Trophoblast cell (in vitro differentiated cells and primary cell): ENCODE measurements at regions not wholly inside any gene's neighbourhood (a gene's known extent, or its start where the extent isn't known, plus 50 kb on each side); places are given as distances from the start of the nearest gene placed in this dataset.
A peak's percentile ranks its signal among the peaks of the same experiment; 100 is the strongest.

ENCODE experiments used
- DNase-seq, 2 donors: peaks; one replicate each; pipeline ENCODE4 v3.0.0-alpha.2; 2016
- H2AFZ ChIP-seq: 2 replicates; pipeline ENCODE4 v1.6.1; 2013; ENCODE audit warnings: low read length, moderate library complexity, mild to moderate bottlenecking; ENCODE audit not compliant: insufficient read depth, poor library complexity
- H2AK5ac ChIP-seq: 2 replicates; pipeline ENCODE4 v1.6.1; 2013; ENCODE audit warnings: mild to moderate bottlenecking, low read length
- H2BK120ac ChIP-seq: 2 replicates; pipeline ENCODE4 v1.6.1; 2013; ENCODE audit warnings: low read length, mild to moderate bottlenecking, moderate library complexity; ENCODE audit not compliant: insufficient read depth, poor library complexity
- H2BK12ac ChIP-seq: 2 replicates; pipeline ENCODE4 v1.6.1; 2013; ENCODE audit warnings: mild to moderate bottlenecking, low read length, moderate library complexity
- H2BK5ac ChIP-seq: 2 replicates; pipeline ENCODE4 v1.6.1; 2013; ENCODE audit warnings: low read length, low read depth, moderate library complexity, mild to moderate bottlenecking; ENCODE audit not compliant: poor library complexity
- H3K14ac ChIP-seq: 2 replicates; pipeline ENCODE4 v1.6.1; 2013; ENCODE audit warnings: mild to moderate bottlenecking, low read length
- H3K18ac ChIP-seq: 2 replicates; pipeline ENCODE4 v1.6.1; 2013; ENCODE audit warnings: mild to moderate bottlenecking, low read length
- H3K23ac ChIP-seq: 2 replicates; pipeline ENCODE4 v1.6.1; 2013; ENCODE audit warnings: low read length
- H3K27ac ChIP-seq: 2 replicates; pipeline ENCODE4 v1.5.1; 2013; ENCODE audit warnings: low read depth, mild to moderate bottlenecking, inconsistent platforms, low read length, moderate library complexity
- H3K27me3 ChIP-seq: 2 replicates; pipeline ENCODE4 v1.6.1; 2013; ENCODE audit warnings: inconsistent platforms, mild to moderate bottlenecking, low read length, moderate library complexity; ENCODE audit not compliant: insufficient read depth
- H3K36me3 ChIP-seq, 2 experiments: 1 replicate in 1 of 2; 2 replicates in 1 of 2; pipeline ENCODE4 v1.6.1; 2013; ENCODE audit warnings: low read length in 2 of 2, mild to moderate bottlenecking in 2 of 2, moderate library complexity in 1 of 2; ENCODE audit not compliant: insufficient read depth in 2 of 2, control insufficient read depth in 1 of 2
- H3K4ac ChIP-seq: 2 replicates; pipeline ENCODE4 v1.6.1; 2013; ENCODE audit warnings: low read depth, mild to moderate bottlenecking, low read length, moderate library complexity
- H3K4me1 ChIP-seq, 2 experiments: 1 replicate in 1 of 2; 2 replicates in 1 of 2; pipeline ENCODE4 v1.6.1; 2013; ENCODE audit warnings: low read length in 2 of 2, mild to moderate bottlenecking in 2 of 2, moderate library complexity in 1 of 2; ENCODE audit not compliant: insufficient read depth in 2 of 2, control insufficient read depth in 1 of 2
- H3K4me2 ChIP-seq: 2 replicates; pipeline ENCODE4 v1.6.1; 2013; ENCODE audit warnings: inconsistent platforms, mild to moderate bottlenecking, low read length, moderate library complexity
- H3K4me3 ChIP-seq: 2 replicates; pipeline ENCODE4 v1.5.1; 2013; ENCODE audit warnings: mild to moderate bottlenecking, low read depth, low read length, inconsistent platforms
- H3K79me1 ChIP-seq: one replicate; pipeline ENCODE4 v1.6.1; 2013; ENCODE audit warnings: low read length
- H3K79me2 ChIP-seq: 2 replicates; pipeline ENCODE4 v1.6.1; 2013; ENCODE audit warnings: low read length, mild to moderate bottlenecking; ENCODE audit not compliant: control insufficient read depth, insufficient read depth, poor library complexity
- H3K9ac ChIP-seq: 2 replicates; pipeline ENCODE4 v1.6.1; 2013; ENCODE audit warnings: mild to moderate bottlenecking, low read length
- H3K9me3 ChIP-seq: 2 replicates; pipeline ENCODE4 v1.6.1; 2013; ENCODE audit warnings: low read depth, mild to moderate bottlenecking, control low read depth, inconsistent platforms, low read length; ENCODE audit not compliant: insufficient read depth
- H4K12ac ChIP-seq: 2 replicates; pipeline ENCODE4 v1.6.1; 2013; ENCODE audit warnings: low read depth, mild to moderate bottlenecking, low read length, moderate library complexity
- H4K8ac ChIP-seq: 2 replicates; pipeline ENCODE4 v1.6.1; 2013; ENCODE audit warnings: low read depth, mild to moderate bottlenecking, low read length, moderate library complexity
- H4K91ac ChIP-seq: one replicate; pipeline ENCODE4 v1.6.1; 2013; ENCODE audit warnings: low read depth, mild to moderate bottlenecking, low read length, moderate library complexity
- WGBS: extraction: QIAGEN DNeasy Blood & Tissue Kit; methylation state at CpG from one replicate; pipeline ENCODE4 v1.1.7; 2013; ENCODE audit warnings: missing lambda C conversion rate; ENCODE audit not compliant: insufficient read length, insufficient coverage; ENCODE audit errors: extremely low coverage; 5-methylcytosine and 5-hydroxymethylcytosine counted together

DNA sequence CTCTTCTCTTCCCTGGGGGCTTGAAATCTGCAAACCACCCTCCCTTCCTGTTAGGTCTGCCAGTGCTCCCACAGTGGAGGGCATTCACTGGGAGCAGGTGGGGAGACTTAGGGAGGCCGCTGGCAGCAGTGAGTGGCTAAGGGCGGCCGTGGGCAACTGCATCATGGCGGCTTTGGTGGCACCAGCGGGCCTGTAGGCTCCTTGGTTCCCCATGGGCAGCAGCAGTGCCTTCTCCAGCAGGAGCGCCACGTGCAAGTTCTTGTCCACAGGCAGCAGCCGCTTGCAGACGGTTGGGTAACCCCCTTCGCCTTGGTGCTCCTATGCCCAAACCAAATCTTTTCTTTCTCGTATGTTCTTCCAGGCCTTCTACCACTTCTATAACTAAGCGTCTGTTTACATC, 158.2 kb downstream of the SREK1 start:
- Histone ChIP-seq H4K12ac (no peak overlapping the region), H3K36me3 (no peaks in the 10 kb centered on the region), H4K8ac (no peak overlapping the region), H2AK5ac (no peak overlapping the region), H3K4ac (no peak overlapping the region), H3K14ac (no peak overlapping the region), H3K9me3 (no peaks in the 10 kb centered on the region), H2BK12ac (no peak overlapping the region), H2BK120ac (no peak overlapping the region), H3K4me2 (no peak overlapping the region), H3K27ac (no peak overlapping the region), H3K23ac (no peak overlapping the region), H4K91ac (no peak overlapping the region), H3K27me3 (no peaks in the 10 kb centered on the region), H3K79me1 (no peaks in the 10 kb centered on the region), H3K79me2 (no peaks in the 10 kb centered on the region), H3K9ac (no peak overlapping the region), H2AFZ (no peak overlapping the region), H3K18ac (no peak overlapping the region), H2BK5ac (no peak overlapping the region), H3K4me1 (no peaks in the 10 kb centered on the region), H3K4me3 (no peak overlapping the region)
- WGBS = no CpG with 5 or more reads among the region's 12 CpGs
- DNase-seq = no peak

DNA sequence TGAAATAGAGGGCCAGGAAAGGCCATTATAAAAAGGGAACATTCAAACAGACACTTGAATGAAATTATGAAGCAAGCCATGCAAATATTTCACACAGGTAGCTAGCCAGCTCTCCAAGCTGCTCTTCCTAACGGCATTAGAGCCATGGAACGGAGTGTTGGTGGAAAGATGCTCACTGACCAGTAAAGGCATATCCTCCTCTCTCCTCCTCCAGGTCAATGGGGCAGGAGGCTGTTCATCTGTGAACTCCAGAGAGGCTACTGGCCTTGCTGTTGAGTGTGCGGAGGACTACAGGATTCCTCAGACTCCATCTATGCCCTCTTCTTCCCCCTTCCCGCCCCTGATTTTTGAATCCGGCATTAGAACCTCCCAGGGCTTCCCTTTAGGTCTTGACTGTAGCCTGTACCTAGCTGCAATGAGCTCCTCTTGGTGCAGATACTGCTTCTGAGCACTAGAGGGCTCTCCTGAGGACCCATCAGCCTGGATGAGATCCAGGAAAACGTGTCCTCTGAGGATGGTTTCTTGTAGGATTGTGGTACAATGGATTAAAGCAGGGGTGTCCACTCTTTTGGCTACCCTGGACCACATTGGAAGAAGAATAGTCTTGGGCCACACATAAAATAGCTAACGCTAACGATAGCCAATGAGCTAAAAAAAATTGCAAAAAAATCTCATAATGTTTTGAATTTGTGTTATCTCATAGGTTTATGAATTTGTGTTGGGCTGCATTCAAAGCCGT, 162.2 kb downstream of the SREK1 start:
- Histone ChIP-seq H3K18ac (no peak overlapping the region), H3K9ac (no peak overlapping the region), H4K8ac (no peak overlapping the region), H2BK12ac (no peak overlapping the region), H3K4me3 (no peak overlapping the region), H4K91ac (no peak overlapping the region), H3K9me3 (no peaks in the 10 kb centered on the region), H2BK120ac (no peak overlapping the region), H4K12ac (no peak overlapping the region), H3K27me3 (no peaks in the 10 kb centered on the region), H2BK5ac (no peak overlapping the region), H3K23ac (no peak overlapping the region), H3K27ac (no peak overlapping the region), H3K4me1 (no peaks in the 10 kb centered on the region), H3K36me3 (no peaks in the 10 kb centered on the region), H3K4me2 (no peak overlapping the region), H3K79me1 (no peaks in the 10 kb centered on the region), H3K14ac (no peak overlapping the region), H2AK5ac (no peak overlapping the region), H3K4ac (no peak overlapping the region), H2AFZ (no peak overlapping the region), H3K79me2 (no peaks in the 10 kb centered on the region)
- WGBS = no CpG with 5 or more reads among the region's 9 CpGs
- peak; percentile 54 to 85 for DNase-seq

DNA sequence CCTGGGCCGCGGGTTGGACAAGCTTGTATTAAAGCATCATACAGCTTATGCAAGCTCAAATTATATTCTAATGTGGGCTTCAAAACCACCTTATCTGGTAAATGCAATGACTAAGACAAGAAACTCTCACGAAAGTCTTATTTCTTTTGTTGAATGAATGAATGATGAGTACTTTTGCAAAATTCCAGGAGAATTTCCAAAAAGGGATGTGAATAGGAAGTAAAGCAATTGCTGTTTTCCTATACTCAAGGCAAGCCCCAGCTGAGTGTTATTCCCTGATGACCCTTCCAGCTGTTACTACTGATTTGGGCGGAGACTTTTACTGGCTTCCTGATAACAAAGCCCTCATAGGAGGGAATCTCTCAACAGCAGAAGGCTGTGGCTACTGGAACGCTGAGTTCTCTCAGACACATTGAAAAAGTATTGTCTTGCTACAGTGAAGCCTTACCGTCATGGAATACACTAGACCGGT, 162.8 kb downstream of the SREK1 start:
- no peak overlapping the region for H2BK120ac ChIP-seq
- no peak overlapping the region for H2AFZ ChIP-seq
- no peak overlapping the region for H3K14ac ChIP-seq
- H3K27ac ChIP-seq = no peak overlapping the region
- H2AK5ac ChIP-seq = no peak overlapping the region
- no peaks in the 10 kb centered on the region for H3K36me3 ChIP-seq
- no peak overlapping the region for H3K4ac ChIP-seq
- H3K4me1 ChIP-seq = no peaks in the 10 kb centered on the region
- WGBS = no CpG with 5 or more reads among the region's 7 CpGs
- no peak overlapping the region for H3K4me2 ChIP-seq
- no peak overlapping the region for H2BK5ac ChIP-seq
- H4K12ac ChIP-seq = no peak overlapping the region
- H3K9me3 ChIP-seq = no peaks in the 10 kb centered on the region
- no peaks in the 10 kb centered on the region for H3K79me1 ChIP-seq
- H3K4me3 ChIP-seq = no peak overlapping the region
- no peaks in the 10 kb centered on the region for H3K27me3 ChIP-seq
- H3K9ac ChIP-seq = no peak overlapping the region
- H2BK12ac ChIP-seq = no peak overlapping the region
- no peak overlapping the region for H3K18ac ChIP-seq
- H3K79me2 ChIP-seq = no peaks in the 10 kb centered on the region
- no peak overlapping the region for H4K8ac ChIP-seq
- peak in 1 of 2 donors; percentile 2 for DNase-seq
- no peak overlapping the region for H4K91ac ChIP-seq
- H3K23ac ChIP-seq = no peak overlapping the region

DNA sequence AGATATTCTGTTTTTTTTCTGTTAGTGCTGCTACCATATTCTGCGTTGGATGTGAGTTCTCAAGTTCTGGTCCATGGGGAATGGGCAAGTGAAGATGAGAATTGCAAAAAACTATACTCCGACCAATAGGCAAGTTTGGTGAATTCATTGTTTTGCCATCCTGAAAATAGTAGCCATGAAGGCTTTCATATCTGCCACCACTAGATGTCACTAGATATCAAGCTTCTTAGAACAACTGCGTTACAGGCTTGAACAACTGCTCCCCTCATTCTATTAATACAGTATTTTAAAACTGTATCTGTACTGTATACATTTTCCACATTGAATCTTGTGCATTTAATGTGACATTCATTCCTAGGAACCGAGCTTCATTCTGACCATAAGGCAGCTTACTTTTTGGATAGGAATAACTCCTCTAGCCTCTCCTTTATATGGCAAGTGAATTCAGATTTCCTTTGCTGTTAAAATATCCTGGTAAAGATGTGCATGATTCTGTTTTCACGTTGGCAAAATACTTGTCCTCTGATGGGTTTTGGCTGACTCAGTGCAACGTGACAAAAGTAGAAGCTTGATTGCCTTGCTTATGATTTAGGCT, 163.6 kb downstream of the SREK1 start:
- H3K4me2 ChIP-seq = no peak overlapping the region
- H3K9ac ChIP-seq = no peak overlapping the region
- no peak overlapping the region for H2BK5ac ChIP-seq
- H3K4me1 ChIP-seq = no peaks in the 10 kb centered on the region
- no peak overlapping the region for H3K23ac ChIP-seq
- H3K36me3 ChIP-seq = no peaks in the 10 kb centered on the region
- DNase-seq = peak; percentile 32 to 88
- H2BK120ac ChIP-seq = no peak overlapping the region
- no peaks in the 10 kb centered on the region for H3K79me2 ChIP-seq
- no peaks in the 10 kb centered on the region for H3K9me3 ChIP-seq
- no peak overlapping the region for H3K14ac ChIP-seq
- H2AK5ac ChIP-seq = no peak overlapping the region
- no peak overlapping the region for H3K4me3 ChIP-seq
- no peak overlapping the region for H3K4ac ChIP-seq
- H3K27ac ChIP-seq = no peak overlapping the region
- no peak overlapping the region for H4K12ac ChIP-seq
- no peak overlapping the region for H3K18ac ChIP-seq
- no peaks in the 10 kb centered on the region for H3K27me3 ChIP-seq
- no peak overlapping the region for H4K8ac ChIP-seq
- H2AFZ ChIP-seq = no peak overlapping the region
- no peak overlapping the region for H4K91ac ChIP-seq
- H2BK12ac ChIP-seq = no peak overlapping the region
- WGBS = no CpG with 5 or more reads among the region's 6 CpGs
- no peaks in the 10 kb centered on the region for H3K79me1 ChIP-seq
